HEK293 (cell line): ENCODE measurements at regions not wholly inside any gene's neighbourhood (a gene's known extent, or its start where the extent isn't known, plus 50 kb on each side); places are given as distances from the start of the nearest gene placed in this dataset.

Experiments used
- CTCF ChIA-PET: fragments of 350-600 bp; formaldehyde crosslinking; extraction: SDS; loops from one replicate; lab custom pipeline; 2021; ENCODE audit warnings: antibody characterized with exemption; lab: Yijun Ruan, JAX
- POLR2A ChIA-PET: fragments of 300-600 bp; formaldehyde crosslinking; extraction: SDS; loops from one replicate; lab custom pipeline; 2020; ENCODE audit warnings: antibody characterized with exemption, inconsistent platforms; lab: Yijun Ruan, JAX
- H3K27ac ChIP-seq: fragments of 200-500 bp; sonication (Bioruptor generic); 2 replicates; pipeline ENCODE4 v1.5.1; 2014; ENCODE audit warnings: low read depth, low read length, control low read depth, inconsistent platforms; ENCODE audit errors: extremely low read depth
- H3K36me3 ChIP-seq, 2 experiments: fragments of 200-500 bp in 1 of 2; sonication (Bioruptor generic) in 1 of 2; 1 replicate in 1 of 2; 2 replicates in 1 of 2; pipeline ENCODE4 v1.5.1; 2014 to 2017; ENCODE audit warnings: inconsistent platforms in 2 of 2, low read length in 2 of 2; ENCODE audit not compliant: control insufficient read depth in 2 of 2, insufficient read depth in 1 of 2
- H3K4me1 ChIP-seq: fragments of 200-500 bp; sonication (Bioruptor generic); 2 replicates; pipeline ENCODE4 v1.5.1; 2014; ENCODE audit warnings: mild to moderate bottlenecking, low read length, inconsistent platforms; ENCODE audit not compliant: control insufficient read depth, insufficient read depth
- H3K4me3 ChIP-seq: 2 replicates; pipeline ENCODE4 v1.5.1; 2011; ENCODE audit warnings: low read depth, mild to moderate bottlenecking, control low read depth, low read length, moderate library complexity
- H3K9me3 ChIP-seq: fragments of 200-500 bp; sonication (Bioruptor generic); 2 replicates; pipeline ENCODE4 v1.5.1; 2014; ENCODE audit warnings: low read depth, low read length, inconsistent platforms; ENCODE audit not compliant: control insufficient read depth, insufficient read depth
- BCL6B ChIP-seq: fragments of 450-650 bp; formaldehyde crosslinking; IDR thresholded peaks from 2 replicates; pipeline ENCODE4 v1.5.1; 2017; ENCODE audit warnings: missing biosample characterization, missing genetic modification characterization
- PRDM2 ChIP-seq: fragments of 450-650 bp; formaldehyde crosslinking; IDR thresholded peaks from 2 replicates; pipeline ENCODE4 v1.5.1; 2016; ENCODE audit warnings: missing biosample characterization, missing genetic modification characterization, borderline replicate concordance
- ZBTB17 ChIP-seq: fragments of 450-650 bp; formaldehyde crosslinking; IDR thresholded peaks from 2 replicates; pipeline ENCODE4 v1.5.1; 2016; ENCODE audit warnings: missing biosample characterization, missing genetic modification characterization
- ZBTB7A ChIP-seq: fragments of 450-650 bp; formaldehyde crosslinking; IDR thresholded peaks from 2 replicates; pipeline ENCODE4 v1.5.1; 2016; ENCODE audit warnings: low read depth, missing biosample characterization, missing genetic modification characterization
- ZFP37 ChIP-seq: fragments of 450-650 bp; formaldehyde crosslinking; IDR thresholded peaks from 2 replicates; pipeline ENCODE4 v1.5.1; 2016; ENCODE audit warnings: missing biosample characterization, missing genetic modification characterization
- ZNF24 ChIP-seq: fragments of 450-650 bp; formaldehyde crosslinking; IDR thresholded peaks from 2 replicates; pipeline ENCODE4 v1.5.1; 2016; ENCODE audit warnings: missing biosample characterization, missing genetic modification characterization
- ZNF324 ChIP-seq: fragments of 450-650 bp; formaldehyde crosslinking; IDR thresholded peaks from 2 replicates; pipeline ENCODE4 v1.5.1; 2016; ENCODE audit warnings: missing biosample characterization, missing genetic modification characterization
- ZNF416 ChIP-seq: fragments of 450-650 bp; formaldehyde crosslinking; IDR thresholded peaks from 2 replicates; pipeline ENCODE4 v1.5.1; 2016; ENCODE audit warnings: missing biosample characterization, missing genetic modification characterization
- ZNF624 ChIP-seq: fragments of 450-650 bp; formaldehyde crosslinking; IDR thresholded peaks from 2 replicates; pipeline ENCODE4 v1.5.1; 2017; ENCODE audit warnings: missing biosample characterization, missing genetic modification characterization
- ZNF792 ChIP-seq: fragments of 450-650 bp; formaldehyde crosslinking; IDR thresholded peaks from 2 replicates; pipeline ENCODE4 v1.5.1; 2016; ENCODE audit warnings: missing biosample characterization, missing genetic modification characterization
- ZXDB ChIP-seq: fragments of 450-650 bp; formaldehyde crosslinking; IDR thresholded peaks from 2 replicates; pipeline ENCODE4 v1.5.1; 2016; ENCODE audit warnings: missing biosample characterization, missing genetic modification characterization
- TF ChIP-seq, protein P1 (sequence below): fragments of 450-650 bp; formaldehyde crosslinking; IDR thresholded peaks from 2 replicates; pipeline ENCODE4 v1.5.1; 2016; ENCODE audit warnings: missing biosample characterization, missing genetic modification characterization
- TF ChIP-seq, protein P2 (sequence below): fragments of 450-650 bp; formaldehyde crosslinking; IDR thresholded peaks from 2 replicates; pipeline ENCODE4 v1.5.1; 2016; ENCODE audit warnings: missing biosample characterization, missing genetic modification characterization

DNA sequence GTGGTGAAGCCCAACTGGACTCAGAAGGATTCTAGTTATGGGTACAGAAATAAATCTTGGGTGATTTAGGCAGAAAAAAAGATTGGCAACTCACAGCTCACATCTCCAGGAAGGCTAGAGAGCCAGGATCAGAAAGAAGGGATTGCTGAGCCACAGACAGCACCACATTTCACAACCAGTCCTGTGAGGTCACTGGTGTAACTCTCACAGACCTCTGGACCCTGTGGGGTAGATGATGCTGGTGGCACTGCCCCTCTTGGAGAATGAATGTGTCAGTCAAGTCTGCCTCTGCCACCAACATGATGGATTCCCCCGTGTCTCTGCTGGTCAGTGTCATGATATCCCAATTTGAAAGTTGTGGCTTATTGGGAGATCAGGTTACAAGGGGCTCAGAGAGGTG is 70.9 kb upstream of the HMCN1 start:
- ChIA-PET POLR2A (no interaction called here), CTCF (interaction anchor here (0.5 to 0.6 kb wide), 2 partner anchors 11 to 424 kb away, joined by 3 read pairs; no protein-coding TSS in a partner anchor)
- Histone ChIP-seq H3K4me1 (no peaks in the 10 kb centered on the region), H3K27ac (no peak overlapping the region), H3K4me3 (no peak overlapping the region), H3K9me3 (no peaks in the 10 kb centered on the region), H3K36me3 (no peaks in the 10 kb centered on the region)
- TF ChIP-seq ZNF624 (tag by site-specific recombination) (no peak), ZBTB17 (tag by site-specific recombination) (0 out of 2 replicates have a peak, but pooled peaks have one; percentile 25)

DNA sequence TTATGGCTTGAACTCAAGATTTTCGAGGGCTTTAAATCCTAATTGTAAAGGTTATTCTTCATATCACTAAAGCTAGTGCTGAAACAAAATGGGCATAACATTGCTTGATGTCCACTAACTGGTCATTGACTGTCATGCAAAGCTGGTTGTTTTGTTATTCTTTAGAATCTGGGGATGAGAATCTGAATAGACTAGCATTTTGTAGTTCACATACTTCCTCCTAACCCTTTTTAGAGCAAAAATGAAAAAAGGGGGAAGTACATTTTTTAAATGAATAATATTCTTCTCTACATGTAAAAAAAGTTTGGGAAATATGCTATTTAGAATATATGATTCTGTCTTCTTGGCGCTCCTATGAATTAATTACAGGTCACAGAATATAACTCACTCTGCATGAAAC is 72.2 kb upstream of the HMCN1 start:
- Histone ChIP-seq H3K4me1 (no peaks in the 10 kb centered on the region), H3K9me3 (no peaks in the 10 kb centered on the region), H3K36me3 (no peaks in the 10 kb centered on the region), H3K4me3 (no peak overlapping the region), H3K27ac (no peak overlapping the region)
- ChIA-PET POLR2A (no interaction called here), CTCF (interaction anchor here (1.1 to 1.8 kb wide), 2 partner anchors 8 to 9 kb away, joined by 4 to 6 read pairs; no protein-coding TSS in a partner anchor)
- TF ChIP-seq ZNF24 (tag by site-specific recombination): no peak
- TF ChIP-seq ZNF324 (tag by site-specific recombination): no peak
- TF ChIP-seq, protein P1, sequence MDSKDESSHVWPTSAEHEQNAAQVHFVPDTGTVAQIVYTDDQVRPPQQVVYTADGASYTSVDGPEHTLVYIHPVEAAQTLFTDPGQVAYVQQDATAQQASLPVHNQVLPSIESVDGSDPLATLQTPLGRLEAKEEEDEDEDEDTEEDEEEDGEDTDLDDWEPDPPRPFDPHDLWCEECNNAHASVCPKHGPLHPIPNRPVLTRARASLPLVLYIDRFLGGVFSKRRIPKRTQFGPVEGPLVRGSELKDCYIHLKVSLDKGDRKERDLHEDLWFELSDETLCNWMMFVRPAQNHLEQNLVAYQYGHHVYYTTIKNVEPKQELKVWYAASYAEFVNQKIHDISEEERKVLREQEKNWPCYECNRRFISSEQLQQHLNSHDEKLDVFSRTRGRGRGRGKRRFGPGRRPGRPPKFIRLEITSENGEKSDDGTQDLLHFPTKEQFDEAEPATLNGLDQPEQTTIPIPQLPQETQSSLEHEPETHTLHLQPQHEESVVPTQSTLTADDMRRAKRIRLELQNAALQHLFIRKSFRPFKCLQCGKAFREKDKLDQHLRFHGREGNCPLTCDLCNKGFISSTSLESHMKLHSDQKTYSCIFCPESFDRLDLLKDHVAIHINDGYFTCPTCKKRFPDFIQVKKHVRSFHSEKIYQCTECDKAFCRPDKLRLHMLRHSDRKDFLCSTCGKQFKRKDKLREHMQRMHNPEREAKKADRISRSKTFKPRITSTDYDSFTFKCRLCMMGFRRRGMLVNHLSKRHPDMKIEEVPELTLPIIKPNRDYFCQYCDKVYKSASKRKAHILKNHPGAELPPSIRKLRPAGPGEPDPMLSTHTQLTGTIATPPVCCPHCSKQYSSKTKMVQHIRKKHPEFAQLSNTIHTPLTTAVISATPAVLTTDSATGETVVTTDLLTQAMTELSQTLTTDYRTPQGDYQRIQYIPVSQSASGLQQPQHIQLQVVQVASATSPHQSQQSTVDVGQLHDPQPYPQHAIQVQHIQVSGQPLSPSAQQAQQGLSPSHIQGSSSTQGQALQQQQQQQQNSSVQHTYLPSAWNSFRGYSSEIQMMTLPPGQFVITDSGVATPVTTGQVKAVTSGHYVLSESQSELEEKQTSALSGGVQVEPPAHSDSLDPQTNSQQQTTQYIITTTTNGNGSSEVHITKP (tag by site-specific recombination): no peak

GRCh38 chr1:185656663-185657062 is 77.5 kb upstream of the HMCN1 start:
- Histone ChIP-seq H3K4me3 (no peak overlapping the region), H3K36me3 (no peaks in the 10 kb centered on the region), H3K4me1 (no peaks in the 10 kb centered on the region), H3K27ac (no peak overlapping the region), H3K9me3 (no peaks in the 10 kb centered on the region)
- ChIA-PET CTCF (interaction anchor here (0.6 kb wide), 2 partner anchors 121 to 1294 kb away, joined by 3 to 4 read pairs; no protein-coding TSS in a partner anchor), POLR2A (no interaction called here)
- TF ChIP-seq PRDM2 (tag by site-specific recombination): no peak

GRCh38 chr1:185654952-185655314 is 79.3 kb upstream of the HMCN1 start:
- ChIA-PET CTCF (interaction anchor here (1.1 kb wide), 1 partner anchor 15 kb away, joined by 4 read pairs; no protein-coding TSS in a partner anchor), POLR2A (no interaction called here)
- H3K4me3 ChIP-seq: no peak overlapping the region
- TF ChIP-seq ZBTB7A (tag by site-specific recombination) (no peak), ZFP37 (no peak), ZNF792 (tag by site-specific recombination) (no peak), ZNF416 (tag by site-specific recombination) (no peak), ZXDB (tag by site-specific recombination) (no peak), BCL6B (tag by site-specific recombination) (no peak)
- TF ChIP-seq, protein P2, sequence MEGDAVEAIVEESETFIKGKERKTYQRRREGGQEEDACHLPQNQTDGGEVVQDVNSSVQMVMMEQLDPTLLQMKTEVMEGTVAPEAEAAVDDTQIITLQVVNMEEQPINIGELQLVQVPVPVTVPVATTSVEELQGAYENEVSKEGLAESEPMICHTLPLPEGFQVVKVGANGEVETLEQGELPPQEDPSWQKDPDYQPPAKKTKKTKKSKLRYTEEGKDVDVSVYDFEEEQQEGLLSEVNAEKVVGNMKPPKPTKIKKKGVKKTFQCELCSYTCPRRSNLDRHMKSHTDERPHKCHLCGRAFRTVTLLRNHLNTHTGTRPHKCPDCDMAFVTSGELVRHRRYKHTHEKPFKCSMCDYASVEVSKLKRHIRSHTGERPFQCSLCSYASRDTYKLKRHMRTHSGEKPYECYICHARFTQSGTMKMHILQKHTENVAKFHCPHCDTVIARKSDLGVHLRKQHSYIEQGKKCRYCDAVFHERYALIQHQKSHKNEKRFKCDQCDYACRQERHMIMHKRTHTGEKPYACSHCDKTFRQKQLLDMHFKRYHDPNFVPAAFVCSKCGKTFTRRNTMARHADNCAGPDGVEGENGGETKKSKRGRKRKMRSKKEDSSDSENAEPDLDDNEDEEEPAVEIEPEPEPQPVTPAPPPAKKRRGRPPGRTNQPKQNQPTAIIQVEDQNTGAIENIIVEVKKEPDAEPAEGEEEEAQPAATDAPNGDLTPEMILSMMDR (tag by site-specific recombination): no peak

More at GRCh38 chr1:185654952-185655314, 79.3 kb upstream of the HMCN1 start:
- no peaks in the 10 kb centered on the region for H3K36me3 ChIP-seq
- H3K9me3 ChIP-seq: no peaks in the 10 kb centered on the region
- no peak overlapping the region for H3K27ac ChIP-seq
- no peaks in the 10 kb centered on the region for H3K4me1 ChIP-seq
